AG10803 (cell line): ENCODE measurements at regions not wholly inside any gene's neighbourhood (a gene's known extent, or its start where the extent isn't known, plus 50 kb on each side); places are given as distances from the start of the nearest gene placed in this dataset.

Source experiments
- DNase-seq: peaks from one replicate; pipeline ENCODE4 v3.0.0; 2010; ENCODE audit warnings: low read depth
- H3K4me3 ChIP-seq: 2 replicates; pipeline ENCODE4 v1.5.1; 2011; ENCODE audit warnings: mild to moderate bottlenecking, low read length, control low read depth
- CTCF ChIP-seq: conservative IDR thresholded peaks from 2 replicates; pipeline ENCODE4 v1.5.1; 2011; ENCODE audit warnings: mild to moderate bottlenecking, low read length, control low read depth, inconsistent platforms

GRCh38 chr1:100611086-100611485 lies 73.1 kb downstream of the GPR88 start:
- H3K4me3 ChIP-seq: no peak overlapping the region
- TF ChIP-seq CTCF: no peak
- no peak for DNase-seq

DNA sequence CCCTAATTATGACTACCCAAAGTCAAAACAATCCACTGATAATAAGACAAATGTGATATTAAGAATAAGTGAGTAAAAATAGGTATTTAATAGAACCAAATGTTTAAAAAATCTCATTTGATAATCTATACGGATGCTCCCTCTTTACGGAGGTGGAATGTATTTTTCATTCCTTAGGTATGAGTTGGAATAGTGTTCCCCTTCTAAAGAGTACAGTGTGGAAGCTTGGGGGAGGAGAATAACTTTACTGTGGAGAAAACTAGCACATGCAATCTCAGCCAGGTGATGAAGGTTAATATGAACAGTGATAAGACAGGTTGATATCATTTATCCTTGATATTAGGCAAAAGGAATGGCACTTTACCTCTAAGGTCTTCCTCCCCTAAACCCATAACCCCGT lies 74.6 kb downstream of the GPR88 start:
- TF ChIP-seq CTCF: no peak
- H3K4me3 ChIP-seq: no peak overlapping the region
- DNase-seq: no peak

GRCh38 chr1:100613817-100614559 lies 76.0 kb downstream of the GPR88 start:
- TF ChIP-seq CTCF: no peak
- H3K4me3 ChIP-seq: no peak overlapping the region
- DNase-seq: no peak

DNA sequence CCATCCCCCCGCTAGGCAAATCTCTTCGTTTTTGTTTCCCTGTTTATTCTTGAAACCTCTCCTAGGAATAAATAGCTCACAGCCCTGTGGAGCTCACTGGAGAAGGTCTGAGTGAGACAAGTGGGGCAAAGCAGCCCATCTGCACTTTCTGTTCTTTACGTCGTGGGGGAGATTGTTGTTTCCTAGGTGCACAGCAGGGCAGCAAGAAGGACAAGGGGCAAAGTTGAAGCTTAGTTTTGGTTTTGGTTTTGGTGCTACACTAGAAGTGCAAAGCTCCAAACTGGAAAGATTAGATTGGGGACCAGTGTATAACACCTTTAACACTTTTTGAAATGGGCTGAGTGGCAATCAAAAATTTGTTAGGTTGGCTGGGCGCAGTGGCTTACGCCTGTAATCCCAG lies 76.6 kb downstream of the GPR88 start:
- no peak for TF ChIP-seq CTCF
- H3K4me3 ChIP-seq: no peak overlapping the region

DNA sequence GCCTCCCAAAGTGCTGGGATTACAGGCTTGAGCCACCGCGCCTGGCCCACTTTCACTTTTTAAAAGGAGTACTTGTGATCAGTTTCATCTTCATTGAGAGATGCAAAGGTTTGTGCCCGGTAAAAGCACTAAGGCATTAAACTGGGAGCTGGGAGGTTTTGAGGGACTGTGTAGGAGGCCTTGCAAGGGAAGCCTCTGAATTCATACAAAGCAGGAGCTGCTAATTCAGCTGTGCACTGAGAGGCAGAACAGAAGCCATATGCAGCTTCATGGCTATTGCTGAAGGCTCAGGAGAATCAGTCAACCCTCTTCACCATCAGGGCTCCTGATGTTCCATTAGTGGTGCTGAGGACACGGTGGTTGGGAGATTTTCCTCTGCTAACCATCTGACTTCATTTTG lies 77.7 kb downstream of the GPR88 start:
- no peak overlapping the region for H3K4me3 ChIP-seq
- no peak for TF ChIP-seq CTCF
- DNase-seq: no peak

More for the DNA sequence above, 76.6 kb downstream of the GPR88 start:
- DNase-seq: no peak

GRCh38 chr1:100616121-100616621 lies 78.2 kb downstream of the GPR88 start:
- H3K4me3 ChIP-seq: no peak overlapping the region
- DNase-seq: no peak
- TF ChIP-seq CTCF: no peak

DNA sequence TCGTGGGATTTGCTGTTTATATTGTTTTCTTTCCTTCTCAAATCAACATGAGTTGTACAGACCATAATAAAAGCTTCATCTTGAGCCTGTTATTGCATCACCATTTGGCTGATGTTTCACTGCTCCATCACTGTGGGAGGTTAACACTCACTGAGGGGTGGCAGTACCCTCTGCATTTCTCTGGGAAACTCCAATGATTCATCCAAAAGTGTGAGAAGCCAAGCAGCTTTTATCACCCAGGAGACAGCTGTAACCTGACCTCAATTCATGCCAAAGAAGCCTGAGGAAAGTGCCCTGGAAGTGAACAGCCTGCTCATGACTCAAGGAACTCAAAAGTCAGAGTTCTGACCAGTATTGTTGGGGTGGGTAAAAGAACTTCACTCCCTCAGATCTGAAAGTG lies 84.1 kb downstream of the GPR88 start:
- no peak for TF ChIP-seq CTCF
- DNase-seq: peak; percentile 97

More for the DNA sequence above, 84.1 kb downstream of the GPR88 start:
- no peak overlapping the region for H3K4me3 ChIP-seq
